M059J (cell line): ENCODE measurements at regions not wholly inside any gene's neighbourhood (a gene's known extent, or its start where the extent isn't known, plus 50 kb on each side); places are given as distances from the start of the nearest gene placed in this dataset.

Experiments
- DNase-seq: peaks from one replicate; pipeline ENCODE4 v3.0.0-alpha.2; 2012; ENCODE audit warnings: low read depth

DNA sequence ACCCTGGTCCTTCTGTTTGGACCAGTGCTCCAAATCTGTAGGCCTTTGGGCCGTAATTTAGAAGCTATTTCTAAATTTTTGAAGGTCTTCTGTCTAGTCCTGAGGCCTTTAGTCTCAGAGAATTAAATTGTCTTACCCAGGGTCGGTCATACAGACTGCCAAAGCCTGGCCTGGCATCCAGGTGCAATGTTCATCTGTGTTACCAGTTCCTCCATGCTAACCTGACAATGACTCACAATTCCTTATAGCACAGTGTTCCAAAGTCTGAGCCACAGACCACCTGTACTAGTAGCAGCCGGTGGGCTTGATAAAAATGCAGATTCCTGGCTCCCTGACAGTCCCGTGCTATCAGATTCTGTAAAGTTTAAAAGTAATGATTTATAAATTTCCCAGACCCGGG lies 77.7 kb upstream of the MAP4K3 start:
- no peak for DNase-seq

DNA sequence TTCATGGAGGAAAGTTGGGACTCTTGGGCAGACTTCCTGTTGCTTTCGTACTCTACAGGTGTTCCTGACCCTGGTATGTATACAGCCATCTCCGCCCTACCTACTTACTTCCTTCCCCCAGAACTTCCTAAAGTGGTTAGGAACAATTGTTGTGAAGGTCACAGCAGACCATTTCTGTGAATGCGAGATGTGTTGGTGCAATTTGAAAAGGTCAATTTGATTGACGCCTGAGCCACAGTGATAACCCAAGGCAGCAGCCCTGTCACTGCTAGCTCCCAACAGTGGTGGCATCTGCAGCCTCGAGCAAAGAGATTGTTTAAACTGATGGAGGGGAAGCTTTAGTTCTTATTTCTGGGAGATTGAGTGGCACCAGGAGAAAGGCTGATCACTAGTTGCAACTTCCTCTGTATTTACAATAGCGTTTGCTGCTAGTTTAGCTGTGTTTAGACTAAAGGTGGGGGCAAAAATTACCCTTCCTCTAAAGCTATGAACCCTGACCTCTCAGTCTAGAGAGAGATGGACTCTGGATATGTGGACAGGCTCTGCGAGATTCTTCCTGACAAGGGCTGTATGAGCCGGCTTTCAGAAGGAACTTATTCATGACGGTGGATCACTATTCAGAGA lies 78.3 kb upstream of the MAP4K3 start:
- no peak for DNase-seq

DNA sequence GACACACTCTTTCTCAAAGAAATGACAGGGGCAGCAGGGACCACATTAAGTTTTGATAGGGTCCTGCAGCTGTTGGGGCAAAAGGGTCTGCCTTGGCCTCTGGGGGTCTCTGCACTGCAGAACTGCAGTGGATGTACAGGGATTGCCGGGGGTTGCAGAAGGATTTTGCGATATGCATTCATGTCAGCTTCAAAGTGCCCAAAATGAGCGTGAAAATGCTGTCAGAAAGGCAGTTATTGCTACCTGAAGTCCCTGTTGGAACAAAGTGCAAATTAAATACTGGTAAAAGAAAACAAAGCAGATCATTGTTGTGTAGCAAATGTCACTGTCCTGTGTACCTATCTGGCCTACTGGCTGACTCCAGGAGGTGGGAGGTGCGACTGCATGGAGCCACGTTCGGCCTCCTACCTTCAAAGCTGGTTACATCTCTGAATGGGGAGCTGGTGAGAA lies 78.8 kb upstream of the MAP4K3 start:
- no peak for DNase-seq

DNA sequence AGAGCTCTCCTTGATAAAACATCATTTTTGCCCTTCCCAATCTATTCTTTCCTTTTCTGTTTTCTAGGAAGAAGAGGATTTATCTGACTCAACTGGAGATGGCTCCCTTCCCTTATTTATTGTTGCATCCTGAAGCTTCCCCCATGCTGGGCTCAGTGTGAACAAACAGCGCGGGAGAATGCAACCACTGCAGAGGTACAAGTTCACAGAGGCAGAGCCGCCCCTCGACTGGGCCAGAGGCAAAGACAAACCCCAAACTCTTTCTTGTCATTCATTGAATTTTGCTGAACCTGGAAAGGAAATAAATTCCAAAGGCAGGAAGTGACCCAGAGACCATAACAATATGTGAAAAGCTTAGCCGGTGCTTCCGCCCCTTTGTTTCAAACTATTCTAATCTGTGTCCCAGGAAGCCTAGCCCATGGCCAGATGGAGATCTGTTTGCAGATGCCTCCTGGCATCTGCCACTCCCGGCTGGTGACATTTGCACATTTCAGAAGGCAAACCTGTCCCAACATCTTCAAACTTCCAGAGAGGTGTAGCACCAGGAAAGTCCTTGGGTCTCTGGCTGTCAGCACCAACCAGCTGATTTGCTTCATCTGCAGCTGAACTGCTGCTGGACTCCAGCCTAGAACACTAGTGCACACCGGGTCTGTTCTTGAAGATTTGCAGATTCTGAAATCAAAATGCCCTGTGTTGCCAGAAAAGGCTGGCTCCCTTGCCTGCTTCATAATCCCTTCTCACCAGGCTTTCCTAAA lies 79.4 kb upstream of the MAP4K3 start:
- DNase-seq, result no peak

DNA sequence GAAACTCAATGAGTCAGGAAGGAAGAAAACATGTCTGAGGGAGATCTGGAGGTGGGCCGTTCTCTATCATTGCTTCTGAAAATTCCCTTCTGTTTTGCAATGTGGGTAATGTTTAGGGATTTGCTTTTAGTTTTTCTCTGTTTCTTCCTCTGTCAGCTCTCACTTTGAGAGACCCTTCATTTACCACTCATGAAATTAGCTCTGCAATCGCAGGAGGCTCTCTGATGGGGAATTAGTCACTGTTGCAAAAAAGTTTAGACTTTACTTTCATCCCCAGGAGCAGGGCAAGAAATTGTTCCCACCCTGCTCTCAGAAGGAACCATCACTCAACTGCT lies 80.0 kb upstream of the MAP4K3 start:
- DNase-seq, result no peak

DNA sequence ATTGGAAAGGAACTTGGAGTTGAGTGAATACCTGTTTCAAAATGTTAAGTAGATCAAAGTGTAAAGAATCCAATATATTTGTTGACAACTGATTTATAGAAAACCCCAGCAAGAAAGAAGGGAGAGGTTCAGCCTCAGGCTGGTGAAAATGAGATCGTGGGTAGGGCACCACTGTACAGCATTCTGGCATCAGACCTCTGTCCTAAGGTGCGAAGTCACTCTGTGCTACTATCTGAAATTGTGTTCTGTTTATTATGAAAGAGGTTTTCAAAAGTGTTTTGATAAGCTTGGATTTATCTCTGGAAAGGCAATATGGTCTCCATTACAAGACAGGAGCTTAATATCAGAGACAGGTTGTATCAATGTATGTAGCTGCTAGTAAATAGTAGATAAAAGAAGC lies 80.5 kb upstream of the MAP4K3 start:
- no peak for DNase-seq

DNA sequence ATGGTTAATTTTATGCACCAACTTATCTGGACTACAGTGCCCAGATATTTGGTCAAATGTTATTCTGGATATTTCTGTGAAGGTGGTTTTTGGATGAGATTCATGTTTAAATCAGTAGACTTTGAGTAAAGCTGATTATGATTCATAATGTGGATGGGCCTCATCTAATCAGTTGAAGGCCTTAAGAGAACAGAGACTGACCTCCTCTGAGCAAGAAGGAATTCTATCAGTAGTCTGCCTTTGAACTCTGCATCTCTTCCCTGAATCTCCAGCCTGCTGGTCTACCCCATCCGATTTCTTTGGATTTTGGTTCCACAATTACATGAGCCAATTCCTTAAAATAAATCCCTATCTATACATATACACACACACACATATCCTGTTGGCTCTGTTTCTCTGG lies 82.8 kb upstream of the MAP4K3 start:
- DNase-seq, result no peak

DNA sequence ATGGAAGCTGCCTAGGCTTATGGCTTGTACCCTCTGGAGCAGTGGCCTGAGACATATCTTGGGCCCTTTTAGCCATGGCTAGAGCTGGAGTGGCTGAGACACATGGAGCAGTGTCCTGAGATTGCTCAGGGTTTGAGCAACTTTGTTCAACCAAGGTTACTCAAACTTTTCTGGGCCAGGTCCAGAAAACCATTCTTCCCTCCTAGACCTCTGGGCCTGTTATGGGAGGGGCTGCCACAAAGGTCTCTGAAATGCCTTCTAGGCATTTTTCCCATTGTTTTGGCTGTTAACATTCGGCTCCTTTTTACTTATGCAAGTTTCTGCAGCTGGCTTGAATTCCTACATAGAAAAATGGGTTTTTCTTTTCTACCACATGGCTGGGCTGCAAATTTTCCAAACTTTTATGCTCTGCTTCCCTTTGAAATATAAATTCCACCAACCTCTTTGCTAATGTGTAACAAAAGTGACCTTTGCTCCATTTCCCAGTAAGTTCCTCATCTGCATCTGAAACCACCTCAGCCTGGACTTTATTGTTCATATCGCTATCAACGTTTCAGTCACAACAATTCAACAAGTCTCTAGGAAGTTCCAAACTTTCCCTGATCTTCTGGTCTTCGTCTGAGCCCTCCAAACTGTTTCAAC lies 84.9 kb upstream of the MAP4K3 start:
- no peak for DNase-seq

DNA sequence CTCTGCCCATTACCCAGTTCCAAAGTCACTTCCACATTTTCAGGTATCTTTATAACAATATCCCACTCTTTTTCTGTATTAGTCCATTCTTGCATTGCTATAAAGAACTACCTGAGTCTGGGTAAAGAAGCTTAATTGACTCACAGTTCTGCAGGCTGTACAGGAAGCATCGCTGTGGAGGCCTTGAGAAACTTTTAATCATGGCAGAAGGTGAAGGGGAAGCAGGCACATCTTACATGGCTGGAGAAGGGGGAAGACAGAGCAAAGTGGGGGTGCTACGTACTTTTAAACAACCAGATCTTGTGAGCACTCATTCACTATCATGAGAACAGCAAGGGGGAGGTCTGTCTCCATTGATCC lies 85.4 kb upstream of the MAP4K3 start:
- DNase-seq, result no peak

DNA sequence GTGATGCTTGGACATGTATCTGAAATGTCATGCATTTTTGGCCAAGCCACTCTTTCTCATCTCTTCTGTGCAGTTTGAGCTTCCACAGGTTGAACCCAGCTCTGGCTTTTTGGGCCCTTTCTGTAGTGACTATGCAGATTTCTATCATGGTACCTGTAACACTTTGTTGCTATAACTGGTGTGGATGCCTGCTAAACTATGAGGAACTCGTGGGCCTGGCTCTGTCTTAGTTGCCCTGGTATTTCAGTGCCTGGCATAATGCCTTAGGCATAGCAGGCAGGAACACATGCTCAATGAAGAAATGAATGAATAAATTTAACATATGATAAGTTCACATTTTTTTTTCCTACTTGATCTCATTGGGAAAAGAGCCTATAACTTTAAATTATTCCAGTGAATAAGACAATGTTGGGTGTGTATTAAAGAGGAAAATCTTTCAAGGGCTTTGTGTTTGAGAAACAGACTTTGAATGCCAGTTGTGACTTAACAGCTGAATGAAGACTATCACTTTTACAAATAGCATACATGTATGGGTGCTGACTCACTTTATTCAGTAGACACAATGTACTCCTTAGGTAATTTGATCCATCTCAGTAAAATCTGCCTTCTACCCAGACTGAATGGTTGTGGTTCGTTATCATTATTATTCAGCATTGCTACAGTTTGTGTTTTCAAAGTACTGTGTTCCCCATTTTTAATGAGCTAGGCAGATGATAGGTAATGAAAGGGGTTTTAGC lies 86.4 kb upstream of the MAP4K3 start:
- DNase-seq, result peak; percentile 91

DNA sequence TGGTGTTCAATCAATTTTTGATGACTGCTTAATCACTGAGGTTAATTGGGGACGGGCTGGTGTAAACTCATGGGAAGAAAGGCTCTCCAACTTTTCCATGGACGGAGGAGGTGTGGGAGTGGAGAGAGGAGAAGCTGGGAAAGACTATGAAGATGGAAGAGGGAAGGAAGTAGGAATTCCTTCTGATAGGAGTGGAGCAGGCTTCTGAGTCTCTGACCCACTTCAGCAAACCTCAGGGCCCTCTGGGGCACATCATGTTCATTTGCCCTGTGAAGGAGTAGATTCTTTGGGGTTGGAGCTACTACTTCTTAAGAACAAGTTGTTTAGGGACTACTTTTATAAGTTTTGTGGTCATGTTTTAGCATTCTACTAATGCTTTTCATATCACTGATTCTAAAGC lies 87.0 kb upstream of the MAP4K3 start:
- DNase-seq, result no peak

DNA sequence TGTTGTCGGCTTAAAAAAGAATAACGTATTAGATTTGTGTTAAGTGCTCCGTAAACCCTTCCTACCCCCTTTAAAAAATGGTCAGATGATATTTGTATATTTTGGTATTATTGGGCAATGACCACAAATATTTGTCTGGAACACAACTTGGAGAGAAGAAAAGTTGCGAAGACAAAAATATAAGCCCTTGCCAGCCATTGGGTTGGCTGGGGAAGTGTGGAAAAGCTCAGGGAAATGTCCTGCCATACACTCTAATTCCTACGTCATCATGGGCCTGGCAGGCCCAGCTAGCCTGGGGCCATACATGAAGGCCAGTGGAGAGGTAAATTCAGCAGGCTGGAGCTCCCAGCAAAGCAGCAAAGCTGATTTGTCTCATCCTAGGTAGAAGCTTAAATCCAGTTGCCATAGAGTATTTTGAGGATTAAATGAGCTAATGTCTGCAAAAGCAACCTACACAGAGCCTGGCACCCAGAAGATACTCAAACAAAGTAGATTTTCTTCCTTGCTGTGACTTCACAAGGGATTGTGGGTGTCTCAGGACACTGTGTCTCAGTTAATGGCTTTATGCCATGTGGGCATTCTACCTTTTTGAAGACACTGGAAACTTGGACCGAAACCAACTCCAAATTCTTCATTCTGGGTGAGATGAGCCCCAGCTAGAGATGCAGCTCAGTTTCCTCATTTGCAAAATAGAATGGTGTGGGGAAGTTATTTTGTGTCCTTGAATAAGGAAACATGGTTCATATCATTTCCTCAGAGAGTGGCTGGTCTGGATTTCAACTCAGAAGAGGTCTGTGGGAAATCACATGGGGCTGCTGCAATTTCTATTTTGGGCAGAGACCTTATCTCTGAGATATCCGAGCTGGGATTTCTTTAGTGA lies 87.9 kb upstream of the MAP4K3 start:
- DNase-seq, result peak; percentile 62

DNA sequence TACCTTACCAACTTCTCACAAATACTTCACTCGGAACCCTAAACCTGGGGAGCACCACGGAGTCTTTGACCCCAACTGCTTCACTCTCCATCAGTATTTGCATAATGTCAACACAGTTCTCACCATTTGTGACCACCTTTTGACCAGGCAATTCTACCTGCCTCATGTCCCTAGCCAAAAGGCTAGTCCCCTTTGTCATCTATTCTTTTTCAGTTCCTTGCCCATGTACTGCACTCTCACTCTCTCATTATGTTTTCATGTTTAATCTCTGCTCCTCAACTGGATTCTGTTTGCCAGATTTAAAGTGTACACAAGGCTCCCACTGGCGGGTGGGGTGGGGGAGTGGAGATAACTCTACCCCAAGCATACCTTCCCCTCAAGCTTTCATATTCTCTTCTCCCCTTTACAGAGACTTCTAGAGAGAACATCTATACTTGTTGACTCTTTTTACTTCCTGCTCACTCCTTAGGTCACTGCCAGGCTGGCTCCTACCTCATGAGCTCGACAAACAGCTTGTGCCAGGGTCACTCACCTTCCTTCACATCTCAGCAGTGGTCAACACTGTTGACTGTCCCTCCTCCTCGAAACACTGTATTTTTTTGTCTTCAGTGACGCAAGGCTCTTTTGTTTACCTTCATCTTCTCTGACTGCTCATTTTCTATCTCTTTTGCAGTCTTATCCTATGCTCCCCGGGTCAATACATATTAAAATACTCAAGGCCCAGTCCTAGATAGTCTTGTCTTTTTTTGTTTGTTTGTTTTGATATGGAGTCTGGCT lies 88.7 kb upstream of the MAP4K3 start:
- no peak for DNase-seq

DNA sequence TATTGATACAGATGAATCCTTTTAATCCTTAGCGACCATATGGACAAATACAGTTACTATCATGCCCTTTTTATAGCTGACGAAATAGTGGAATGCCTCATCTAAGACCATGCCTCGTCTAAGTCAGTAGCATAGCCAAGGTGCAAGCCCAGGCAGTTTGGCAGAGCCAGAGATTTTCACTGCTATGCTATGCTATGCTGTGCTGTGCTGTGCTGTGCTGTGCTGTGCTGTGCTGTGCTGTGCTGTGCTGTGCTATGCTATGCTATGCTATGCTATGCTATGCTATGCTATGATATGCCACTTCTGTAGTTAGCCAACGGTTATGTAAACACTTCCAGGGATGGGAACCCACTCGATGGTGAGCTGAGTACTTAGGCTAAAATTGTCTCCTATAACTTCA lies 91.6 kb upstream of the MAP4K3 start:
- no peak for DNase-seq

DNA sequence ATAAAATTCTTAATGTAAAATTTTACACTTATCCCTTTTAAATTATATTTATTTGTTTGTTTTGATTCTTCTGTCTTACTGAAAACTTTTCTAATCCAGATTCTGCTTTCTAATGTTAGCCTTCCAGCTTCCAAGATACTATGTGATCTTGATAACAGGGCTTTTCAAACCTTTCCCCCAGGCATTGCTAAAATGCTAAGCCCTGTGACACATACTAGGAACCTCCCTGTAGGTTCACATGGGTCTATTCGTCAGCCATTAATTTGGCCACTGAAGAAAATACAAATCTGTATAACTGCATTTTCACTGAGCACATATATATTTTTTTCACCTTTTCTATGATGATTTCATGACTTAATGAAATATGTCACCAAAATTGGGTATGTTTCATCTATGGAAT lies 92.8 kb upstream of the MAP4K3 start:
- DNase-seq, result no peak

DNA sequence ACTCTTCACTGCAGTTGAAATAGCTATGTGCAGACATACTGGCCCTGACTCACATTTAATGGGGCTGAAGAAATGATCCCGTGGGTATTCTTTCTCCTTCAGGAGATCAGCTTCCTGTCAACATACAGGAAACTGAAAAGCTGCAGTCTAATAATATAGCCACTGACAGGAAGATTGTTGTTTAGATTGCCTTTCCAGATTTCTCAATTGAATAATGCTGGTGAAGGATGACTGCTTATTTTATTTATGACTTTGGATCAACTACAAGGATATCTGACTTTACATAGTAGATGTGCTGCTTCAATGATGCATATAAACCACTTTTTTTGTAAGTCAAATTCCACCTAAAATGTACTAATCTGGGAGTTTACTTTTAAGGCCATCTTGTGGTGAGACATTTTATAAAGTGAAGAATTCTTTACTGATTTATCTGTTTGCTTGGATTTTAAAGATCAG lies 93.4 kb upstream of the MAP4K3 start:
- peak; percentile 61 for DNase-seq

DNA sequence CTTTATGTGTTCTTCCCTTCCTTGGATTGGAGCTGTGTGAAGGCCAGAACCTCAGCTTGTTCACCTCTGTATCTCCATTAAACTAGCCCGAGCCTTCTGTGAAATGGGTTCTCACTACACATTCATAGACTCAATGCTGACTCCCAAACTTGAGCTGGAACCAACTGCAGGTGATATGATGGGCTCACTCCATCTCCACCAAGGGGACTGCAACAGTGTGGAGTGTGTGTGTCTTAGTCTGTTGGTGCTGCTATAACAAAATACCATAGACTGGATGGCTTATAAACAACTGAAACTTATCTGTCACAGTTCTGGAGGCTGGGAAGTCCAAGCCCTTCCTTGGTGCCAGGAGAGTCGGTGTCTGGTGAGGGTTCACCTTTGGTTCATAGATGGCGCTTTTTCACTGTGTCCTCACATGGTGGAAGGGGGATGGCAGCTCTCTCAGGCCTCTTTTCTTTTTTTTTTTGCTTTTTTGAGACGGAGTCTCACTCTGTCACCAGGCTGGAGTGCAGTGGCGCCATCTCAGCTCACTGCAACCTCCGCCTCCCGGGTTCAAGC lies 94.2 kb upstream of the MAP4K3 start:
- no peak for DNase-seq

DNA sequence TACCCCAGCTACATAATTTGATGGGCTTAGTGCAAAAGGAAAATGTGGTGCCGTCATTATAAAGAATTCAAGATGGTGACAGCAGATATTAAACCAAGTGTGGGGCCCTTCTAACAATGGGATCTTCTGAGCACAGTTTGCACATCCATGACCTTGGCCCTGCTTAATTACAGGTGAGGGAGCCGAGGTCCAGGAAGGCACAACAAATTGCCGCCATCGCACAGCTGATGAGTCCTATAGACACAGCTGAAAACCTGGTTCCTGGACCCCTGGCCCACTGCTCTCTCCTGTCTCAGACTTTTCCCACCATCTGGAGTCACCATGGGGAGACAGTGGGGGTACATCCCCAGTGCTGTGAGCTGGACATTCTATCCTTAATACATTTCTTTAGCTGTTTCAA lies 95.8 kb upstream of the MAP4K3 start:
- no peak for DNase-seq

DNA sequence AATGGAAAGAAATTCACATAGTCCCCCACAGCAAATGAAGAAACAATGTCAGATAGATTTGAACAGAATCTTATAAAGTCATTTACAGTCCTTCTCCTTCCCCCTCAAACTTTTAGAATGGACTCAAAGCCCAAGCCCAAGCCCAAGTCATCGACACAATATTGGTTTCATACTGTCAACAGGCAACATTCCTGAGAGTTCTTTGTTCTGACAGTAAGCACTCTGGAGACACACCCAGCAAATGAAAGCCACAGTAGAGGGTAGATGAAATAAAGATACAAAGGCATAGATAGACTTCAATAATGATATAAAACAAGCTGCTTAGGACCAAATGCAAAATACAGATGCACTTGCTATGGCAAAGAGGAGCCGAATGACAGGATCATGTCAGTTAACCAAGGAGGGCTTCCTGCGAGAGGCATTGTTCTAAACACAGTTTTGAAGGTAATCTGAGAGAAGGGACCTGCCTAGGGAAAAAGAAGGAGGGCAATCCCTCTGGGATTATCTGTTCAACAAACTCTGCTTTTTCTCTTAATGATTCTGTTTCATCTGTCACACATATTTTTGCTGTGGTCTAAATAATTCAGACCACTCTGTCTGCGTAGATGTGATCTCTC lies 97.1 kb upstream of the MAP4K3 start:
- no peak for DNase-seq

DNA sequence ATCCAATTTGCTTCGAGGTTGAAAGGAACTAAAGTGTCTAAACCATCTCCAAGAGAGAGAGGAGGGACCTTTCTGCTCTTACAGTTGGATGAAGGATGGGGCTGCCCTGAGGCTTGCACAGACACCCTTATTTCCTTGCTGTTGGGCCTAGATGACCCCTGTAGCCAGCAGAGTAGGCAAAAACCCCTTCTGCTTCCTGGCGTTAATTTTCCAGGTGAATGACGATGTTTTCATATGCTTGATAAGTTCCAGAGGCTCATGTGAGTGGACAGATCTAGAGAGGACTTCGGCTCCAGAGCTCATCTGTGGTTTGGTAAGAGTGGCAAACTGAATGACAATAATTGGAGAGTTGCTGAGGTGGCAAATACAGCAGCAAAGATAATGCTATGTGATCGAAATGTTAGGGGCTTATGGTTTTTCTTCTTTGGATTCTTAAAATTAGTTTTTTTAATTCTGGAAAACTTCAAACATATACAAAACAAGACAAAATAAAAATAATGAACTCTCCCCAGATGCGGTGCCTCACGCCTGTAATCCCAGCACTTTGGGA lies 98.6 kb upstream of the MAP4K3 start:
- DNase-seq, result no peak
